Endothelial cell of umbilical vein (primary cell): ENCODE measurements at regions not wholly inside any gene's neighbourhood (a gene's known extent, or its start where the extent isn't known, plus 50 kb on each side); places are given as distances from the start of the nearest gene placed in this dataset.

Experiments used
- BruUV-seq: library from RNA; stranded (reverse); fragments of 400-500 nt; replicated peaks from 2 replicates; lab custom pipeline; 2021; lab: Mats Ljungman, UMichigan
- CTCF ChIA-PET: fragments of 300-600, 350-600 bp; sonication (Branson Sonifier 250); formaldehyde crosslinking; loops from one replicate; lab custom pipeline; 2021; ENCODE audit warnings: antibody characterized with exemption, inconsistent platforms; lab: Charles Lee
- POLR2A ChIA-PET: fragments of 300-600, 350-600 bp; sonication (Branson Sonifier 250); formaldehyde crosslinking; loops from one replicate; lab custom pipeline; 2021; ENCODE audit warnings: antibody characterized with exemption, inconsistent platforms; lab: Charles Lee
- DNase-seq: peaks from one replicate; pipeline ENCODE4 v3.0.0-alpha.2; 2011; ENCODE audit warnings: low read depth, low spot score
- FAIRE-seq: peaks from 2 replicates; lab custom pipeline; 2011; peaks lifted over from hg19 to GRCh38; lab: Jason Lieb, UNC
- H2AFZ ChIP-seq: 2 replicates; pipeline ENCODE4 v1.6.0; 2012; ENCODE audit warnings: low read depth, low read length, control low read depth, inconsistent platforms
- H3K27ac ChIP-seq: 2 replicates; pipeline ENCODE4 v1.5.1; 2011; ENCODE audit warnings: low read depth, mild to moderate bottlenecking, control low read depth, low read length, moderate library complexity; ENCODE audit not compliant: insufficient read depth
- H3K27me3 ChIP-seq, 2 experiments: 2 replicates each; pipeline versions ENCODE4 v1.6.0 to v1.6.1; 2011; ENCODE audit warnings: low read length in 2 of 2, mixed read lengths in 1 of 2; ENCODE audit not compliant: control insufficient read depth in 2 of 2, insufficient read depth in 2 of 2
- H3K36me3 ChIP-seq, 2 experiments: 2 replicates in 1 of 2; 3 replicates in 1 of 2; pipeline ENCODE4 v1.5.1; 2011; ENCODE audit warnings: low read length in 2 of 2, mild to moderate bottlenecking in 1 of 2, moderate library complexity in 1 of 2; ENCODE audit not compliant: control insufficient read depth in 2 of 2, insufficient read depth in 2 of 2; ENCODE audit errors: extremely low read depth in 1 of 2
- H3K4me1 ChIP-seq: 3 replicates; pipeline ENCODE4 v1.5.1; 2011; ENCODE audit warnings: mild to moderate bottlenecking, low read length; ENCODE audit not compliant: control insufficient read depth, insufficient read depth; ENCODE audit errors: extremely low read depth
- H3K4me2 ChIP-seq: 2 replicates; pipeline ENCODE4 v1.6.1; 2011; ENCODE audit warnings: low read length, control low read depth, mixed read lengths; ENCODE audit not compliant: insufficient read depth
- H3K4me3 ChIP-seq, 3 experiments: fragments of 200-600 bp in 1 of 3; sonication (generic), shearing (Covaris generic) in 1 of 3; replicated peaks in 1 of 3; 2 replicates each; pipeline ENCODE4 v1.5.1; 2011 to 2016; ENCODE audit warnings: control low read depth in 3 of 3, low read length in 3 of 3, mild to moderate bottlenecking in 2 of 3, inconsistent platforms in 1 of 3, low read depth in 1 of 3, moderate library complexity in 1 of 3; ENCODE audit not compliant: insufficient read depth in 1 of 3
- H3K79me2 ChIP-seq: 2 replicates; pipeline ENCODE4 v1.6.0; 2012; ENCODE audit warnings: low read length, inconsistent platforms; ENCODE audit not compliant: control insufficient read depth, insufficient read depth
- H3K9ac ChIP-seq: replicated peaks from 2 replicates; pipeline ENCODE3; 2011; ENCODE audit warnings: low read length, control low read depth; ENCODE audit not compliant: insufficient read depth; ENCODE audit errors: extremely low read depth
- H3K9me1 ChIP-seq: replicated peaks from 3 replicates; pipeline ENCODE4 v1.6.0; 2011; ENCODE audit warnings: mild to moderate bottlenecking, low read length; ENCODE audit not compliant: control insufficient read depth, insufficient read depth; ENCODE audit errors: extremely low read depth
- H3K9me3 ChIP-seq: replicated peaks from 2 replicates; pipeline ENCODE4 v1.5.1; 2012; ENCODE audit warnings: low read length, inconsistent platforms; ENCODE audit not compliant: control insufficient read depth, insufficient read depth
- H4K20me1 ChIP-seq: replicated peaks from 2 replicates; pipeline ENCODE3; 2011; ENCODE audit warnings: mild to moderate bottlenecking, low read length; ENCODE audit not compliant: control insufficient read depth, insufficient read depth; ENCODE audit errors: extremely low read depth
- CTCF ChIP-seq, 2 donors: IDR thresholded peaks; 1 replicate in 1 of 2; 2 replicates in 1 of 2; pipeline ENCODE4 v1.5.1; 2011; ENCODE audit warnings: low read length in 2 of 2, mild to moderate bottlenecking in 2 of 2, moderate library complexity in 2 of 2, control low read depth in 1 of 2, inconsistent platforms in 1 of 2, low read depth in 1 of 2; ENCODE audit not compliant: insufficient read depth in 1 of 2; ENCODE audit errors: extremely low read depth in 1 of 2
- EZH2 ChIP-seq: IDR thresholded peaks from 2 replicates; pipeline ENCODE4 v1.6.1; 2012; ENCODE audit warnings: borderline replicate concordance, low read depth, mild to moderate bottlenecking, moderate library complexity, low read length, inconsistent platforms; ENCODE audit not compliant: severe bottlenecking
- FOS ChIP-seq: IDR thresholded peaks from 2 replicates; pipeline ENCODE4 v1.6.1; 2011; ENCODE audit warnings: mild to moderate bottlenecking, low read length, moderate library complexity, borderline replicate concordance; ENCODE audit not compliant: insufficient read depth
- GATA2 ChIP-seq: IDR thresholded peaks from 2 replicates; pipeline ENCODE4 v1.7.0; 2011; ENCODE audit warnings: low read depth, mild to moderate bottlenecking, moderate library complexity, mixed read lengths, low read length; ENCODE audit not compliant: insufficient read length, insufficient read depth
- JUN ChIP-seq: IDR thresholded peaks from 2 replicates; pipeline ENCODE4 v1.6.1; 2011; ENCODE audit warnings: borderline replicate concordance, low read depth; ENCODE audit not compliant: insufficient read length, insufficient read depth
- MAX ChIP-seq: IDR thresholded peaks from 2 replicates; pipeline ENCODE4 v1.6.1; 2011; ENCODE audit not compliant: insufficient read depth, insufficient read length
- MYC ChIP-seq: IDR thresholded peaks from one replicate; pipeline ENCODE4 v1.6.1; 2011; ENCODE audit warnings: mild to moderate bottlenecking, low read depth, low read length
- POLR2A ChIP-seq: IDR thresholded peaks from 2 replicates; pipeline ENCODE4 v1.6.1; 2012; ENCODE audit warnings: low read depth, mild to moderate bottlenecking, control low read depth, low read length
- POLR2AphosphoS5 ChIP-seq: IDR thresholded peaks from 2 replicates; pipeline ENCODE4 v1.6.1; 2012; ENCODE audit warnings: low read depth, mild to moderate bottlenecking, control low read depth, low read length, moderate library complexity; ENCODE audit not compliant: insufficient read depth
- dilution Hi-C: fragments of 300-500 bp; cut with MboI; formaldehyde crosslinking; loops from one replicate; pipeline ENCODE4 v1.15.0; 2019; ENCODE audit warnings: low sequenced_read_pairs; ENCODE audit not compliant: extremely low pct_ligation_motif_present
- intact Hi-C: fragments of 100-400 bp; cut with micrococcal nuclease; formaldehyde crosslinking; loops from one replicate; pipeline ENCODE4 v1.10.0; 2022

GRCh38 chr11:116595305-116595880 lies 177.4 kb downstream of the BUD13 start:
- H3K27me3 ChIP-seq = peaks cover 0 to 9% of the 10 kb centered on the region in 2 experiments
- H3K4me3 ChIP-seq = no peak overlapping the region
- dilution Hi-C loops = no loop called here
- CTCF ChIA-PET = no interaction called here
- no peaks in the 10 kb centered on the region for H3K36me3 ChIP-seq
- H3K4me2 ChIP-seq = no peak overlapping the region
- H3K79me2 ChIP-seq = no peaks in the 10 kb centered on the region
- no peak overlapping the region for H3K9ac ChIP-seq
- no peaks in the 10 kb centered on the region for H3K4me1 ChIP-seq
- no peak for FAIRE-seq
- no peak overlapping the region for H3K27ac ChIP-seq
- no peaks in the 10 kb centered on the region for H3K9me3 ChIP-seq
- H3K9me1 ChIP-seq = no peaks in the 10 kb centered on the region
- no TSS peak for BruUV-seq
- TF ChIP-seq JUN (no peak), CTCF (IDR thresholded peaks at IDR 0.05; ENCODE audit: extremely low read depth in 1 of 2, insufficient read depth in 1 of 2, low read depth in 1 of 2, low read length in 2 of 2) (no peak), FOS (no peak), MYC (no peak), GATA2 (no peak), EZH2 (no peak), MAX (no peak), POLR2AphosphoS5 (no peak), POLR2A (no peak)
- no peak overlapping the region for H2AFZ ChIP-seq
- no peaks in the 10 kb centered on the region for H4K20me1 ChIP-seq
- DNase-seq = no peak
- POLR2A ChIA-PET = no interaction called here
- intact Hi-C loops = no loop called here
